Cardiac muscle cell (in vitro differentiated cells and primary cell): ENCODE measurements at regions not wholly inside any gene's neighbourhood (a gene's known extent, or its start where the extent isn't known, plus 50 kb on each side); places are given as distances from the start of the nearest gene placed in this dataset.

Source experiments
- DNase-seq, 2 donors: peaks; one replicate each; pipeline versions ENCODE4 v3.0.0 to v3.0.0-alpha.2; 2010 to 2017; ENCODE audit warnings: low read depth in 1 of 2, low spot score in 1 of 2
- H3K27ac ChIP-seq: fragments of 200-600 bp; sonication (generic); 2 replicates; pipeline ENCODE4 v1.5.1; 2016
- H3K27me3 ChIP-seq: fragments of 200-600 bp; sonication (generic); 2 replicates; pipeline ENCODE4 v1.6.0; 2016; ENCODE audit warnings: control low read depth
- H3K36me3 ChIP-seq: fragments of 200-600 bp; sonication (generic); 2 replicates; pipeline ENCODE4 v1.5.1; 2016; ENCODE audit warnings: control low read depth
- H3K4me1 ChIP-seq: fragments of 200-600 bp; sonication (generic); 2 replicates; pipeline ENCODE4 v1.8.1; 2017; ENCODE audit warnings: low read depth, mild to moderate bottlenecking, mixed run types
- H3K4me3 ChIP-seq: fragments of 200-600 bp; sonication (generic); 2 replicates; pipeline ENCODE4 v1.5.1; 2016; ENCODE audit warnings: mild to moderate bottlenecking
- H3K9me3 ChIP-seq: fragments of 200-600 bp; sonication (generic); 2 replicates; pipeline ENCODE4 v1.5.1; 2017; ENCODE audit warnings: low read depth, mild to moderate bottlenecking, control low read depth
- TF ChIP-seq, protein P1 (sequence below): IDR thresholded peaks from 2 replicates; pipeline ENCODE4 v1.5.1; 2012; ENCODE audit warnings: low read depth, mild to moderate bottlenecking, low read length

DNA sequence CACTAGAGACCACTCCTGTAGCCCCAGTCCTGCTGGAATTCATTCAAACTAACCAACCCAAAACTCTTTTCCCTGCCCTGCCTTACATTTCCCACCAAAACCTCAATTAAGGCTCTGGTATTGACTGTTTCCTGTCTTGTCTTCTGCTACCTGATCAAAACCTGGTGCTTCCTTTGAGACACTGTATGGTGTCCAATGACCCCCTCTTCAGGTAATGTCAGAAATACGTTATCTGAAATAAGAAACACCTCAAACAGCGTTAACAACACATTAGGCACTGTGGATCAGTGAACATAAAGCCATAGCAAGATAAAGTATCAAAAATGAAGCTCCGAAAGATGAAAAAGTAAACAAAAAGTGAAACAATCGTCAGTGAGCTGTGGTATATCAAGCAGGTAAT, 343.2 kb upstream of the ZP4 start:
- no peak for DNase-seq
- Histone ChIP-seq H3K4me3 (no peak overlapping the region), H3K27me3 (no peaks in the 10 kb centered on the region), H3K36me3 (no peaks in the 10 kb centered on the region), H3K4me1 (no peaks in the 10 kb centered on the region), H3K27ac (no peak overlapping the region), H3K9me3 (no peaks in the 10 kb centered on the region)
- TF ChIP-seq, protein P1, sequence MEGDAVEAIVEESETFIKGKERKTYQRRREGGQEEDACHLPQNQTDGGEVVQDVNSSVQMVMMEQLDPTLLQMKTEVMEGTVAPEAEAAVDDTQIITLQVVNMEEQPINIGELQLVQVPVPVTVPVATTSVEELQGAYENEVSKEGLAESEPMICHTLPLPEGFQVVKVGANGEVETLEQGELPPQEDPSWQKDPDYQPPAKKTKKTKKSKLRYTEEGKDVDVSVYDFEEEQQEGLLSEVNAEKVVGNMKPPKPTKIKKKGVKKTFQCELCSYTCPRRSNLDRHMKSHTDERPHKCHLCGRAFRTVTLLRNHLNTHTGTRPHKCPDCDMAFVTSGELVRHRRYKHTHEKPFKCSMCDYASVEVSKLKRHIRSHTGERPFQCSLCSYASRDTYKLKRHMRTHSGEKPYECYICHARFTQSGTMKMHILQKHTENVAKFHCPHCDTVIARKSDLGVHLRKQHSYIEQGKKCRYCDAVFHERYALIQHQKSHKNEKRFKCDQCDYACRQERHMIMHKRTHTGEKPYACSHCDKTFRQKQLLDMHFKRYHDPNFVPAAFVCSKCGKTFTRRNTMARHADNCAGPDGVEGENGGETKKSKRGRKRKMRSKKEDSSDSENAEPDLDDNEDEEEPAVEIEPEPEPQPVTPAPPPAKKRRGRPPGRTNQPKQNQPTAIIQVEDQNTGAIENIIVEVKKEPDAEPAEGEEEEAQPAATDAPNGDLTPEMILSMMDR, result no peak

DNA sequence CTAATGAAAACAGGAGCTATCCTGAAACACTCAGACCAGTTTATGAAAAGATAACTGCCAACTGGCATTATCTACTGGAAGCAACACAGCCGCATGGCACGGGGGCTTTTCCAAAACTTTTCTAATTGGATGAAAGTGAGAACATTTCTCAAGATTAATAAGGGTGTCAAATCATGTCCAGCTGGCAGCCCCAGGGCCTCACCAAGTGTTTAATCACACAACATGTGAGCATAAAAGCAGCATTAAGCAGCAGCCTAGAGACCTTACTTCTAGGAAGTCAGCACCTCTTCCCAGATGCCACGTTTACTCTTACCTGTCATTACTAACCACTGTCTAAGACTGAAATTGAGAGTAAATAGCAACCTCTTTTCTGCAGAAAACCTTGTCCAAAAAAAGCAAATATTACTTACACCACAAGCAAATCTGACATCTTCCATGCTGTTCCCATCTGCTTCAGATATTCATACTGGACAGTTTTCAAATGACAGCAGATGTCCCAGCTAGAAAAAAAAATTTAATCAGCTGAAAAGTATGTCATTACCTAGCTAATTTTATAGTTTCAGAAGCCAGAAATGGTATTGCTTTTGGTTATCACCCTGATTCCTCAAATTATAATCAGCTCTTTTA, 341.5 kb upstream of the ZP4 start:
- Histone ChIP-seq H3K27me3 (no peaks in the 10 kb centered on the region), H3K4me1 (no peaks in the 10 kb centered on the region), H3K4me3 (no peak overlapping the region), H3K27ac (no peak overlapping the region), H3K36me3 (no peaks in the 10 kb centered on the region), H3K9me3 (no peaks in the 10 kb centered on the region)
- TF ChIP-seq, protein P1, result no peak
- no peak for DNase-seq

DNA sequence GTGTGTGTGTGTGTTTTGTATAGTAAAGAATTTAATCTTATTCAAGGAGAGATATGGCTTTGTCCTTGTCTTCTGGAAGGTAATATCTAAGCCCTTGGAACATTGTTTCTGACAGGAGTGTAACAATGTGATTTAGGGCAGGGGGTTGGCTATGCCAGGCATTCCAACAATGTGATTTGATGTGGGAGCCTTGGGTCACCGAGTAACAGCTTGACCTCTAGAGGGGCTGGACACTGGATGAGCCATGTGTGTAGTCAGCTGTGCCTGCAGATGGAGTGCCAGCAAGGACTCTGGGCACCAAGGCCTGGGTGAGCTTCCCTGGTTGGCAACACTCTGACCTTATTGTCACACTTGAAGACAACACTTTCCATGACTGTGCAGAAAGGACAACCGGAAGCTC, 336.1 kb upstream of the ZP4 start:
- no peak overlapping the region for H3K4me3 ChIP-seq
- no peaks in the 10 kb centered on the region for H3K36me3 ChIP-seq
- TF ChIP-seq, protein P1, result no peak
- DNase-seq, result peak in 1 of 2 donors; percentile 8
- no peaks in the 10 kb centered on the region for H3K27me3 ChIP-seq
- H3K4me1 ChIP-seq, result no peaks in the 10 kb centered on the region
- no peak overlapping the region for H3K27ac ChIP-seq
- no peaks in the 10 kb centered on the region for H3K9me3 ChIP-seq

DNA sequence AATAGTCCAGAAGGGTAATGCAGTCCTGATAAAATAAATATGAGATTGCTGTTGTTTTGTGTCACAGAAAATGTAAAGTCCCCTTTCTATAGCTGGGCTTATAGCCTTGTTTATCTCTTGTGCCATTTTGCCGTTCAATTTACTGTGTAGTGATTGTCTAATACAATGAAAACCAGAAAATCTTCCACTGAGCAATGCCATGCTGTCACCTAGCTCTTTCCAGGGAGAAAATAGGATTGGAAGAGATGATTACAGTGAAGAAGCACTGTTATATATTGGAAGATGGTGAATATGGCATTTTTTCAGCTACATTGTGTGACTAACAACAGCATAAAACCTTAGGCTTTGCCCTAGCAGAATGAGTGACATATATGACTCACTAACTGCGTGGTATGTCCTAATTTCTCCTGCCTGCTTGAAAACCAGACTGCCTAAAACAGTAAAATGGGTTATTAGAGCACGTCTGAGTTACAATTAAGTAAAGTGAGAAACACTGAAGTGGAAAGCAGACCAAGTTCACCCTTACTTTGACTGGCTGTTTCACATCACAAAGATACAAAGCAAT, 332.4 kb upstream of the ZP4 start:
- Histone ChIP-seq H3K4me3 (no peak overlapping the region), H3K27me3 (no peaks in the 10 kb centered on the region), H3K4me1 (no peaks in the 10 kb centered on the region), H3K36me3 (no peaks in the 10 kb centered on the region), H3K9me3 (no peaks in the 10 kb centered on the region), H3K27ac (no peak overlapping the region)
- TF ChIP-seq, protein P1, result no peak
- DNase-seq, result no peak

DNA sequence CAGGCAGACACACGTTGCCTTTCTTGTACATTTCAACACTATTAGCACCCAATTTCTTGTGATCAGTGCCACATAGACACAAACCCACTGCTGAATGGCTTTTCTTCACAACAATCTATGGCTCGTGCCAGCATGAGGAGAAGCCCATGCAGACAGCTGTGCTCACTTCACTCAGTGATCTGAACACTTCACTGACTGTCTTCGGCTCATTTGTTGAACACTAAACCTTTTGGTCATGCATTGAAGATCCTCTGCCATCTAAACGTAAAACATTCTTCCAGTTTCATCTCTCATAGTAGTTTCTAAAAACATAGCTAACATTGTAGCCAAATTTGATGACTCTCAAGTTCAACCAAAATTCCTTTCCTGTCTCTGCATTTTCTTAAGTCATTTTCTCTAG, 331.0 kb upstream of the ZP4 start:
- Histone ChIP-seq H3K9me3 (no peaks in the 10 kb centered on the region), H3K4me1 (no peaks in the 10 kb centered on the region), H3K27ac (no peak overlapping the region), H3K4me3 (no peak overlapping the region), H3K27me3 (no peaks in the 10 kb centered on the region), H3K36me3 (no peaks in the 10 kb centered on the region)
- TF ChIP-seq, protein P1, result no peak
- DNase-seq, result no peak

DNA sequence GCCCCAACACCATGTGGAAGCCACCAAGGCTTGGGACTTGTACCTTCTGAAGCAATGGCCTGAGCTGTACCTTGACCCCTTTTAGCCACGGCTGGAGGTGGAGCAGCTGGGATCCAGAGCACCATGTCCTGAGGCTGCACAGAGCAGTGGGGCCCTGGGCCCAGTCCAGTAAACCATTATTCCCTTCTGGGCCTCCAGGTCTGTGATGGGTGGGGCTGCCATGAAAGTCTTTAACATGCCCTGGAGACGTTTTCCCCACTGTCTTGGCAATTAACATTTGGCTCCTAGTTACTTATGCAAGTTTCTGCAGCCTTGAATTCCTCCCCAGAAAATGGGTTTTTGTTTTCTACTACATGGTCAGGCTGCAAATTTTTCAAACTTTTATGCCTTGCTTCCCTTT, 323.7 kb upstream of the ZP4 start:
- Histone ChIP-seq H3K4me1 (no peaks in the 10 kb centered on the region), H3K27ac (no peak overlapping the region), H3K27me3 (no peaks in the 10 kb centered on the region), H3K4me3 (no peak overlapping the region), H3K36me3 (no peaks in the 10 kb centered on the region), H3K9me3 (no peaks in the 10 kb centered on the region)
- DNase-seq, result no peak
- TF ChIP-seq, protein P1, result no peak
